GM20000 (cell line): ENCODE measurements at regions not wholly inside any gene's neighbourhood (a gene's known extent, or its start where the extent isn't known, plus 50 kb on each side); places are given as distances from the start of the nearest gene placed in this dataset.

Source experiments
- DNase-seq: peaks from one replicate; pipeline ENCODE4 v3.0.0; 2012; ENCODE audit warnings: low spot score
- CTCF ChIP-seq: IDR thresholded peaks from 2 replicates; pipeline ENCODE4 v1.5.1; 2012; ENCODE audit warnings: mild to moderate bottlenecking, control low read depth; ENCODE audit errors: extremely low read depth, missing control alignments

GRCh38 chr5:171650597-171650996 is 135.0 kb upstream of the SMIM23 start:
- no peak for TF ChIP-seq CTCF
- DNase-seq: no peak

GRCh38 chr5:171651102-171651501 is 134.5 kb upstream of the SMIM23 start:
- no peak for TF ChIP-seq CTCF
- DNase-seq: no peak

GRCh38 chr5:171654881-171655280 is 130.7 kb upstream of the SMIM23 start:
- DNase-seq: no peak
- no peak for TF ChIP-seq CTCF

GRCh38 chr5:171657473-171657872 is 128.1 kb upstream of the SMIM23 start:
- DNase-seq: no peak
- TF ChIP-seq CTCF: no peak

GRCh38 chr5:171659896-171660295 is 125.7 kb upstream of the SMIM23 start:
- no peak for TF ChIP-seq CTCF

GRCh38 chr5:171660434-171660833 is 125.2 kb upstream of the SMIM23 start:
- no peak for DNase-seq
- no peak for TF ChIP-seq CTCF

More at GRCh38 chr5:171659896-171660295, 125.7 kb upstream of the SMIM23 start:
- no peak for DNase-seq

- no peak for DNase-seq
- TF ChIP-seq CTCF: no peak
These were observed 124.5 kb upstream of the SMIM23 start for GRCh38 chr5:171661143-171661542.
